ENCODE measurements at regions not wholly inside any gene's neighbourhood (a gene's known extent, or its start where the extent isn't known, plus 50 kb on each side); places are given as distances from the start of the nearest gene placed in this dataset.

GRCh38 chr7:25900245-25900644 lies 251.8 kb upstream of the NFE2L3 start:
- Histone ChIP-seq H3K4me1 (peaks cover 0 to 18% (median 5%) of the 10 kb centered on the region in 3 donors), H3K4me3 (no peak overlapping the region), H3K27me3 (no peaks in the 10 kb centered on the region), H3K27ac (no peak overlapping the region), H3K9me3 (no peaks in the 10 kb centered on the region), H3K36me3 (no peaks in the 10 kb centered on the region)
- ATAC-seq (no peak), FAIRE-seq (no peak), DNase-seq (no peak)
- TF ChIP-seq, protein P1, sequence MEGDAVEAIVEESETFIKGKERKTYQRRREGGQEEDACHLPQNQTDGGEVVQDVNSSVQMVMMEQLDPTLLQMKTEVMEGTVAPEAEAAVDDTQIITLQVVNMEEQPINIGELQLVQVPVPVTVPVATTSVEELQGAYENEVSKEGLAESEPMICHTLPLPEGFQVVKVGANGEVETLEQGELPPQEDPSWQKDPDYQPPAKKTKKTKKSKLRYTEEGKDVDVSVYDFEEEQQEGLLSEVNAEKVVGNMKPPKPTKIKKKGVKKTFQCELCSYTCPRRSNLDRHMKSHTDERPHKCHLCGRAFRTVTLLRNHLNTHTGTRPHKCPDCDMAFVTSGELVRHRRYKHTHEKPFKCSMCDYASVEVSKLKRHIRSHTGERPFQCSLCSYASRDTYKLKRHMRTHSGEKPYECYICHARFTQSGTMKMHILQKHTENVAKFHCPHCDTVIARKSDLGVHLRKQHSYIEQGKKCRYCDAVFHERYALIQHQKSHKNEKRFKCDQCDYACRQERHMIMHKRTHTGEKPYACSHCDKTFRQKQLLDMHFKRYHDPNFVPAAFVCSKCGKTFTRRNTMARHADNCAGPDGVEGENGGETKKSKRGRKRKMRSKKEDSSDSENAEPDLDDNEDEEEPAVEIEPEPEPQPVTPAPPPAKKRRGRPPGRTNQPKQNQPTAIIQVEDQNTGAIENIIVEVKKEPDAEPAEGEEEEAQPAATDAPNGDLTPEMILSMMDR (IDR thresholded peaks at IDR 0.05): no peak
- WGBS, 2 donors: 88 to 92% methylated on average over 3 of the region's 3 CpGs
- intact Hi-C loops (cut with DNase I): no loop called here

- H3K36me3 ChIP-seq: no peaks in the 10 kb centered on the region
- 84 to 92% methylated on average over 3 of the region's 3 CpGs for WGBS, 2 donors
- H3K27me3 ChIP-seq: no peaks in the 10 kb centered on the region
- intact Hi-C loops (cut with DNase I): no loop called here
- no peaks in the 10 kb centered on the region for H3K9me3 ChIP-seq
- DNase-seq (no peak), FAIRE-seq (no peak), ATAC-seq (no peak)
- H3K4me3 ChIP-seq: no peak overlapping the region
- no peak overlapping the region for H3K27ac ChIP-seq
- H3K4me1 ChIP-seq: peaks cover 0 to 17% (median 5%) of the 10 kb centered on the region in 3 donors
- TF ChIP-seq, protein P1 (IDR thresholded peaks at IDR 0.05): no peak
These were observed 251.1 kb upstream of the NFE2L3 start for GRCh38 chr7:25900877-25901276.

- peak in 1 of 4 donors; percentile 44 for ATAC-seq
These were observed 250.3 kb upstream of the NFE2L3 start for GRCh38 chr7:25901658-25902057.

GRCh38 chr7:25906003-25906402 lies 246.0 kb upstream of the NFE2L3 start:
- TF ChIP-seq, protein P1 (IDR thresholded peaks at IDR 0.05): no peak
- intact Hi-C loops (cut with DNase I): no loop called here
- no peaks in the 10 kb centered on the region for H3K36me3 ChIP-seq
- peaks cover 0 to 5% (median 0%) of the 10 kb centered on the region in 3 donors for H3K4me1 ChIP-seq
- no peak overlapping the region for H3K27ac ChIP-seq
- WGBS, 2 donors: 78 to 87% methylated on average over 3 of the region's 3 CpGs
- no peak for DNase-seq
- H3K27me3 ChIP-seq: no peaks in the 10 kb centered on the region
- FAIRE-seq: no peak
- no peak overlapping the region for H3K4me3 ChIP-seq
- ATAC-seq: no peak
- H3K9me3 ChIP-seq: no peaks in the 10 kb centered on the region

More at GRCh38 chr7:25901658-25902057, 250.3 kb upstream of the NFE2L3 start:
- Histone ChIP-seq H3K4me3 (no peak overlapping the region), H3K9me3 (no peaks in the 10 kb centered on the region), H3K36me3 (no peaks in the 10 kb centered on the region), H3K27me3 (no peaks in the 10 kb centered on the region), H3K4me1 (peaks cover 0 to 14% (median 5%) of the 10 kb centered on the region in 3 donors), H3K27ac (no peak overlapping the region)
- intact Hi-C loops (cut with DNase I): no loop called here
- FAIRE-seq (no peak), DNase-seq (no peak)
- TF ChIP-seq, protein P1 (IDR thresholded peaks at IDR 0.05): no peak
- WGBS, 2 donors: 88 to 94% methylated on average over 1 of the region's 1 CpG

DNA sequence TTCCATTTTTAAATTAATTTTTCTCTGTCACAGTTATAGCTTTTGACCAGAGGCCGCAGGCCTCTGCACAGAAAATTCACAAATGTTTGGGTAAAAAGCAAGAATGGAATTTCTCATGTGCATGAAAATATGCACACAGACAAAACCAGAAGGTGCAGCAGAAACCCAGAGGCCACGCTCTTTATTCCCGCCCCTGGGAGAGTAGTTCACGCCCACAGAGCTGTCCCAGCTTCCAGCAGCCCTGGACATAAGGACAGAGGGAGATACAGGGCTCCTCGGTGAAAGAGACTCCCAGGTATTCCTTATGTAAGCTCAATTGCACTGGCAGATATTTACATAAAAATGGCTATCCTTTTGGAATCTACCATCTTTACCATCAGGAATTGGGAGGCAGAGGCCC lies 245.2 kb upstream of the NFE2L3 start:
- Histone ChIP-seq H3K27ac (no peak overlapping the region), H3K27me3 (no peaks in the 10 kb centered on the region), H3K4me3 (no peak overlapping the region), H3K36me3 (no peaks in the 10 kb centered on the region), H3K4me1 (peaks cover 0 to 11% (median 5%) of the 10 kb centered on the region in 3 donors), H3K9me3 (no peaks in the 10 kb centered on the region)
- no peak for ATAC-seq
- FAIRE-seq: no peak
- 92 to 94% methylated on average over 5 of the region's 5 CpGs for WGBS, 2 donors
- intact Hi-C loops (cut with DNase I): no loop called here
- no peak for DNase-seq
- TF ChIP-seq, protein P1 (IDR thresholded peaks at IDR 0.05): no peak
